GM12874 (cell line): ENCODE measurements at regions not wholly inside any gene's neighbourhood (a gene's known extent, or its start where the extent isn't known, plus 50 kb on each side); places are given as distances from the start of the nearest gene placed in this dataset.

Source experiments
- CTCF ChIP-seq: IDR thresholded peaks from 2 replicates; pipeline ENCODE4 v1.5.1; 2011; ENCODE audit warnings: low read depth, mild to moderate bottlenecking, control low read depth, low read length, moderate library complexity; ENCODE audit not compliant: insufficient read depth

GRCh38 chr9:118734696-118735095, 634.5 kb downstream of the BRINP1 start:
- no peak for TF ChIP-seq CTCF

- TF ChIP-seq CTCF: no peak
Measured at GRCh38 chr9:118736406-118736805, 632.8 kb downstream of the BRINP1 start.

- TF ChIP-seq CTCF: no peak
Measured at GRCh38 chr9:118751077-118751847, 618.0 kb downstream of the BRINP1 start.

GRCh38 chr9:118751848-118752223, 617.4 kb downstream of the BRINP1 start:
- no peak for TF ChIP-seq CTCF

- TF ChIP-seq CTCF: no peak
Measured at GRCh38 chr9:118761016-118761790, 608.0 kb downstream of the BRINP1 start.

- no peak for TF ChIP-seq CTCF
Measured at GRCh38 chr9:118767571-118767970, 601.7 kb downstream of the BRINP1 start.

DNA sequence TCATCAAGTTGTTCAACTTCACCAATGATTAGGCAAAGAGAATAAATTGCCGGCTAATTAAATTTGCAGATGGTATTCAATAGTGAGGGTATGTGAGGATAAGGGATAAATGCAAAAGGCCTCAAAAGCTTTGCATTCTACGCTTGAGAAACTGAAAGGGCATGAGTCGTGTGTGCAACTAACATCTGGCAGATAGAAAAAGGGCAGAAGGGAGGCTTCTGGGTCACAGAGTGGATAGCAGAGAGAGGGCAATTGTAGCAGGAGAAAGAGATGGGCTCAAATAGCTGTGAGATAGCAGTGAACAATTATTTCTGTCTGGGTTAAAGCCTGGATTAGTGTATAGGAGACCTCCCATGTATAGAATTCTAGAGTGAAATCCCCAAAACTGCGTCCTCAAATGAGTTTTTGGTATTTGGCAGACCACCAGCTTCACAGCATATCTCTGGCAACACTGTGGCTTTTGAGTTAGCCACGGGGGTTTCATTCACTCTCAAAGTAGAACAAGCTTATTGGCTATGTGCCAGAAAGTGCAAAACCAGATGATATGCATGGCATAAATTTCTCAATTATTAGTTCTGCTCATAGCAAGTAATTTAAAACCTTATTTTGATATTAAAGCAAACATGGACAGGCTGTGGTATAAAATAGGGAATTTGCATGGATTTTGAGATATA, 586.3 kb downstream of the BRINP1 start:
- no peak for TF ChIP-seq CTCF
